Suprapubic skin (tissue), 4 donors: ENCODE measurements at regions not wholly inside any gene's neighbourhood (a gene's known extent, or its start where the extent isn't known, plus 50 kb on each side); places are given as distances from the start of the nearest gene placed in this dataset.

ENCODE experiments used
- EP300 ChIP-seq: sonication (generic); formaldehyde crosslinking; IDR thresholded peaks from one replicate; pipeline ENCODE4 v1.6.1; 2017; ENCODE audit warnings: antibody characterized with exemption
- POLR2A ChIP-seq, 2 donors: fragments of 450-650 bp; IDR thresholded peaks; one replicate each; pipeline ENCODE4 v1.6.1; 2017; ENCODE audit warnings: antibody characterized with exemption in 2 of 2, mild to moderate bottlenecking in 2 of 2, moderate library complexity in 2 of 2
- POLR2AphosphoS5 ChIP-seq, 3 donors: sonication (generic); formaldehyde crosslinking; IDR thresholded peaks; one replicate each; pipeline ENCODE4 v1.6.1; 2017; ENCODE audit warnings: antibody characterized with exemption in 3 of 3
- TF ChIP-seq, protein P1 (sequence below), 2 donors: fragments of 200-600 bp in 1 of 2; fragments of 450-650 bp in 1 of 2; sonication (generic) in 1 of 2; IDR thresholded peaks; one replicate each; pipeline ENCODE4 v1.5.1; 2016 to 2019; ENCODE audit warnings: antibody characterized with exemption in 2 of 2, mild to moderate bottlenecking in 1 of 2, moderate library complexity in 1 of 2

DNA sequence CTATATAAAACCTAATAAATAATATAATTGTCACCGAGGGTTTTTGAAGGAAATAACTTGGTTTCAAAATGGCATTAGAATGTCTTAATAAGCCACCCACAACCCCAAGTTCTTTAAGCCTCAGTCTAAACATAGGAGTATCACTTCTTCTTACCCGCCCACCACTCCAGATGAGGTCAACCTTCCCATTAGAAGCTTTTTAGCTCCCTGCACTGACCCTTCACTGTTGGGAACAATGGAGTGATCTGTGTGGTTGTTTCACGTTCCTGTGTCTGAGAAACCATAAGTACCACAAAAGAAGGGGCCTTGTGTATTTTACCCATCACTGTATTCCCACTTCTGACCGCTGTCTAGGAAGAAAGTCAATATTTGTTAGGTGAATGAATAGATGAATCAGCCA, 326.3 kb upstream of the ZNF521 start:
- no peak for TF ChIP-seq POLR2A (IDR thresholded peaks at IDR 0.05)
- TF ChIP-seq POLR2AphosphoS5 (IDR thresholded peaks at IDR 0.05) = no peak
- TF ChIP-seq, protein P1, sequence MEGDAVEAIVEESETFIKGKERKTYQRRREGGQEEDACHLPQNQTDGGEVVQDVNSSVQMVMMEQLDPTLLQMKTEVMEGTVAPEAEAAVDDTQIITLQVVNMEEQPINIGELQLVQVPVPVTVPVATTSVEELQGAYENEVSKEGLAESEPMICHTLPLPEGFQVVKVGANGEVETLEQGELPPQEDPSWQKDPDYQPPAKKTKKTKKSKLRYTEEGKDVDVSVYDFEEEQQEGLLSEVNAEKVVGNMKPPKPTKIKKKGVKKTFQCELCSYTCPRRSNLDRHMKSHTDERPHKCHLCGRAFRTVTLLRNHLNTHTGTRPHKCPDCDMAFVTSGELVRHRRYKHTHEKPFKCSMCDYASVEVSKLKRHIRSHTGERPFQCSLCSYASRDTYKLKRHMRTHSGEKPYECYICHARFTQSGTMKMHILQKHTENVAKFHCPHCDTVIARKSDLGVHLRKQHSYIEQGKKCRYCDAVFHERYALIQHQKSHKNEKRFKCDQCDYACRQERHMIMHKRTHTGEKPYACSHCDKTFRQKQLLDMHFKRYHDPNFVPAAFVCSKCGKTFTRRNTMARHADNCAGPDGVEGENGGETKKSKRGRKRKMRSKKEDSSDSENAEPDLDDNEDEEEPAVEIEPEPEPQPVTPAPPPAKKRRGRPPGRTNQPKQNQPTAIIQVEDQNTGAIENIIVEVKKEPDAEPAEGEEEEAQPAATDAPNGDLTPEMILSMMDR (IDR thresholded peaks at IDR 0.05) = no peak
- TF ChIP-seq EP300 = no peak
